ENCODE measurements at regions not wholly inside any gene's neighbourhood (a gene's known extent, or its start where the extent isn't known, plus 50 kb on each side); places are given as distances from the start of the nearest gene placed in this dataset.

- peak; percentile 43 for DNase-seq (ENCODE audit: low read depth)
- TF ChIP-seq CTCF (IDR thresholded peaks at IDR 0.05; ENCODE audit: insufficient read depth, low read depth, low read length) = no peak
- no peak overlapping the region for H3K4me3 ChIP-seq (ENCODE audit: low read depth, low read length)
These were observed 104.4 kb downstream of the LIPG start for GRCh38 chr18:49666045-49666775.

- H3K4me3 ChIP-seq (ENCODE audit: low read depth, low read length) = no peak overlapping the region
- no peak for DNase-seq (ENCODE audit: low read depth)
- TF ChIP-seq CTCF (IDR thresholded peaks at IDR 0.05; ENCODE audit: insufficient read depth, low read depth, low read length) = no peak
These were observed 102.3 kb downstream of the LIPG start for GRCh38 chr18:49663899-49664890.

GRCh38 chr18:49662506-49662905 is 100.6 kb downstream of the LIPG start:
- TF ChIP-seq CTCF (IDR thresholded peaks at IDR 0.05; ENCODE audit: insufficient read depth, low read depth, low read length) = no peak
- no peak overlapping the region for H3K4me3 ChIP-seq (ENCODE audit: low read depth, low read length)
- DNase-seq (ENCODE audit: low read depth) = no peak

- DNase-seq (ENCODE audit: low read depth) = no peak
- no peak for TF ChIP-seq CTCF (IDR thresholded peaks at IDR 0.05; ENCODE audit: insufficient read depth, low read depth, low read length)
- H3K4me3 ChIP-seq (ENCODE audit: low read depth, low read length) = no peak overlapping the region
These were observed 97.1 kb downstream of the LIPG start for GRCh38 chr18:49658823-49659404.

GRCh38 chr18:49656073-49656692 is 94.3 kb downstream of the LIPG start:
- peak; percentile 81 for DNase-seq (ENCODE audit: low read depth)
- no peak overlapping the region for H3K4me3 ChIP-seq (ENCODE audit: low read depth, low read length)
- no peak for TF ChIP-seq CTCF (IDR thresholded peaks at IDR 0.05; ENCODE audit: insufficient read depth, low read depth, low read length)

- DNase-seq (ENCODE audit: low read depth) = no peak
- no peak for TF ChIP-seq CTCF (IDR thresholded peaks at IDR 0.05; ENCODE audit: insufficient read depth, low read depth, low read length)
- no peak overlapping the region for H3K4me3 ChIP-seq (ENCODE audit: low read depth, low read length)
These were observed 93.6 kb downstream of the LIPG start for GRCh38 chr18:49655266-49656072.

Data from fibroblast of villous mesenchyme (primary cell).